SKM-1 treated with dmso at 0.1 percent for 144 hours (cell line): ENCODE measurements at regions not wholly inside any gene's neighbourhood (a gene's known extent, or its start where the extent isn't known, plus 50 kb on each side); places are given as distances from the start of the nearest gene placed in this dataset.

ENCODE experiments used
- DNase-seq: peaks from one replicate; lab custom pipeline; 2025; ENCODE audit not compliant: unreplicated experiment; lab: John Stamatoyannopoulos, UW

GRCh38 chr13:24042710-24043440 is 117.6 kb upstream of the SPATA13 start:
- DNase-seq, result no peak

- no peak for DNase-seq
These were observed 116.8 kb upstream of the SPATA13 start for GRCh38 chr13:24043590-24044350.

GRCh38 chr13:24045597-24045996 is 114.9 kb upstream of the SPATA13 start:
- DNase-seq, result no peak

DNA sequence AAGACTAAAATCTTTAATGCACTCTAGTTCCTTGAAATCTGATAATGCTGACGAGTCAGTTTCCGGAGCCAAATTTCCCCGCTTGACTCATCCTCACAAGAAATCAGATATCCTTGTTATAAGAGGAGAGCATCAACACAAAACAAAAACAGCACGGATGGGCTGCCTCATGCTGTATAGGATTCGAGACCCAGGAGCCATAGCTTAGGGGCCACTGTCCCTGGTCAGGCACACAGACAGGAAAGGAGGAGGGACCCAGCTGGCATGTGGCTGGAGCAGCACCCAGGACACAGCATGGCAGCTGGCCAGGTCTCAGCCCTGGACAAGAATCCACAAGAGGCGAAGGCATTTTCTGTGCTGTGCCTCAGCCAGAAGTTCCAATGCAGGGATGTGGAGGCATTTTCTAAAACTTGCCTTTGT is 110.2 kb upstream of the SPATA13 start:
- no peak for DNase-seq

GRCh38 chr13:24050796-24051715 is 109.5 kb upstream of the SPATA13 start:
- DNase-seq, result no peak

GRCh38 chr13:24052547-24053518 is 107.7 kb upstream of the SPATA13 start:
- DNase-seq, result no peak

DNA sequence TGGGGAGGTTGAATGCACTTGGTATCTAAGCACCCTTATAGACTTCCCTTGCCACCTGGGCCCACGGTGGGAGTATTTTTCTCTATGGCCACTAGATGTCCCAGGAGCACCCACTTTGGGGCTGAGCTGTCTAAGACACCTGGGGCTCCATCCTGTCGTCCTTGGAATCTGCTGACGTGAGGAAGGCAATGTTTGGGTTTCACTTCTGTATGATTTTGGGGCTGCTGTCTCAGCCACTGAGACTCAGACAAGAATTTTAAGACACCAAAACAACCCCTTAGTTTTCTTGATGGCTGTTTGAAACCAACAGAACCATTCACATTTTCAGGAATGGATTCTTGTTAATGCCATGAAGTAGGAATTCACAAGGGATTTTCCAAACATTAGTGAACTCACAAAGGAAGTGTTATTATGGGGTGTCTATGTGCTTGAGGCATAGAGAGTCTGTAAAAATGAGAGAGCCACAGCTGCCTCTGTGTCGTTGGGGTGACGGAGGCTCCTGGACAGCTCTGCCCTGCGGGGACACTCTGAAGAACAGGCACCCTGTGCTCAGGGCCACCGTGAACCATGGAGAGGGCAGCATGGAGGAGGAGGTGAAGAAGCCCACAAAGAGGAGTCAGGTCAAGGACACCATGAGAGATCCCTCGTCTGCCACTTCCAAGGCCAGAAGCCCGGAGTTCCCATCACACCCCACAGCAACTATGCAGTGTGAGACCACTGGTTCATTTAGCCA is 106.8 kb upstream of the SPATA13 start:
- peak; percentile 51 for DNase-seq

DNA sequence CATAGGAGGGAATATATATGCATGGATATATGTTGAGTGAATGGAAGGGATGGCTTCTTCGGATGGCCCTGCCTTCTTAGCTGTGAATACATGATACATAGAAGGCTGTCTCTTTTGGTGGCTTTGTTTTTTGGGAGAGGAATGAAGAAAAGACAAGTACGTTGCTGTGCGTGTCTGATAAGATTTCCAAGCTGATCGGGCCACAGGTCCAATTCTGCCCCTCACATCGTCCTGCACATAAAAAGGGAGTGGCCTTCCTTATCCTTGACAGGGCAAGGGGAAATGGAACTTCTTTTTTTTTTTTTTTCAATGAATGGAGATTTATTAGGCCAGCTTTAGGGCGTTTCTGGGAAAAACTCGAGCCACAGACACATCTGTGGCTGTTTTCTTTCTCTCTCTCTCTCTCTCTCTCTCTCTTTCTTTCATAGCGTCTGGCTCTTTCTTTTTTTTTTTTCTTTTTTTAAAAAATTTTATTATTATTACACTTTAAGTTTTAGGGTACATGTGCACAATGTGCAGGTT is 103.8 kb upstream of the SPATA13 start:
- DNase-seq, result no peak

- DNase-seq, result no peak
These were observed 99.5 kb upstream of the SPATA13 start for GRCh38 chr13:24060993-24061392.

DNA sequence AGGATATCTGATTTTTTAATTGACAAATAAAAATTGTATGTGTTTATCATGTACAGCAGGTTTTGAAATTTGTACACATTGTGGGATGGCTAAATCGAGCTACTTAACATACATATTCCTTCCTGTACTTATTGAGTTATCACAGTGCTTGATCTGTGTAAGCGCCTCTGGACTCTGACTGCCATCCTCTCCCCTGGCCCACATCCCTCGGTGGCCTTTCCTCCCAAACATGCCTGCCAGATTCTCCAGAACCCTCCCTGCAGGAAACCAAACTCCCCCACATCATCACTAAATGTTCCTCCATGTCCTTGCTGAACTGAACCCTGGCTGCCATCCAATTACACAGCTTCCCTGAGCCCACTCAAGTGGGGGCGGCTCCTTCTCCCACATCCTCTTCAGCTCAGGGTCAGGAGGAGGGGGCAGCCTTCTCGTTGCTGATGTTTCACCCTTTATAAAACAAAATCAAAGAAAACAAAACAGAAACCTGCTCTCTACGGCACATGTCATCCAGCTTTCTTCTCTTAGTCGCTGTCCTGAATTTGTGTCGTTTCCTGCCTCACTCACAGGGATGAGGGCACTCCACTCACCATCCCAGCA is 97.1 kb upstream of the SPATA13 start:
- DNase-seq, result no peak

- DNase-seq, result no peak
These were observed 96.1 kb upstream of the SPATA13 start for GRCh38 chr13:24064371-24064770.

DNA sequence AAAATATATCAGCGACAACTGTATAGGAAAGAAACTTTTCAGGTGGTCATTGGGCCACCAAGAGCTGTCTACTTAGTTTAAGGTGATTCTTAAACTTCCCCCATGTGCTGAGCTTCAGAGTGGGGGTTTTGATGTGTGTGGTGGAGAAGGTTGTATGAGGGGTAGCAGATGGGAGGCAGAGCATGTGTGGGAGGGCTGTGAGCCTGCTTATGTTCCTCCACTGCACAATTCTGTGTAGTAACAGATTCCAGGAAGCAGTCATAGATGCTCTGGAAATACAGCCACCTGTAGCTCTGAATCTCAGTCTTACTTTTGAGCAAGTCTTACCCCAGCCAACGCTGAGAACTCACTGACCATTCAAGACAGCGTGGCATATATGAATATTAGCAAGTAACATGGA is 95.3 kb upstream of the SPATA13 start:
- DNase-seq, result no peak

- DNase-seq, result no peak
These were observed 93.9 kb upstream of the SPATA13 start for GRCh38 chr13:24066405-24067295.

GRCh38 chr13:24068472-24068871 is 92.0 kb upstream of the SPATA13 start:
- DNase-seq, result no peak

- no peak for DNase-seq
These were observed 89.5 kb upstream of the SPATA13 start for GRCh38 chr13:24071016-24071415.

DNA sequence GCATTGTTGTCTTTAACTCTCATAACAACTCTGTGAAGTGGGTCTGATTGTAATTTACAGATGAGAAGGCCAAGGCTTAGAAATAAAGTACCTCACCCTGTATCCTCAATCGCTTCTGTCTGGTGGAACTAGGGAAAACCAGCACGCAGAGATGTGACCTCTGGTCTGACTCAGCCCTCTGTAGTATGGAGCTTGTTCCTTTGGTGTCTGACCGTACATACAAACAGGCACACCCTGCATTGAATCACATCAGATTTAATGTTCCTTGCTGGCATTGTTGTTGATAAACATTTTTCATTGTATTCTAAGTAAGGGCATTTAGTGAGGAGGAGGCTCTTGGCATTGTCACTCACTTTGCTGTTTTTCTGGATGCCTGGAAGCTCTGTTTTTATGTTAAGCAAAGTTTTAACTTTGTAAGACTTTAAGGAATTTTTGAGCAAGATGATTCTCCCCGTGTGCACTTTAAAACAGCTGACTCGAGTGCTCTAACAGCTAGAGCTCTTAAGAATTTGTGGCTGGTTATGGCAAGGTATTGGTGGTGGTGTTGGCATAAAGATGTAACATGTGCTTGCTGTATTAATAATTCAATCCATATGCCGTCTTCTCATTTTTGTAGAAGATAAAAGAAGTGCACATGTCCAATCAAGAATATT is 89.0 kb upstream of the SPATA13 start:
- no peak for DNase-seq

DNA sequence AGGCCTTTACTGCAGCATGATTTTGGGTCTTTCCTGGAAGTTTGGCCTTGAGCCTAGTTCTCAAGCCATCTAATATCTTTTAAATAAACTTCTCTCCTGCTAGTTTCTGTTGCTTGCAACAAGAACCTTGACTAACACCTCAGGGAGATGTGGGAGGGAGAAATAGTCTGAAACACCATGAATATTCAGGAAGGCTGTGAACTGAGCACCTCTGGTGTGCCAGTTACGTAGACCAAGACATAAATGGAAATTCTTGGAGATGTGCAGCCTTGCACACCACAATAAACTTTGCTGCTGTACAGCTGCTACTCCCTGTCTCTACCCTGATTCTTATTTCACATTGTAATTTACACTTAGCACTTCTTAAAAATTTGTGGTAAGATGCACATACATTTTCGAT is 86.9 kb upstream of the SPATA13 start:
- no peak for DNase-seq
